ENCODE measurements at regions not wholly inside any gene's neighbourhood (a gene's known extent, or its start where the extent isn't known, plus 50 kb on each side); places are given as distances from the start of the nearest gene placed in this dataset.

- DNase-seq (ENCODE audit: low read depth) = no peak
Measured at GRCh38 chr2:153195342-153195741, 283.2 kb downstream of the RPRM start.

DNA sequence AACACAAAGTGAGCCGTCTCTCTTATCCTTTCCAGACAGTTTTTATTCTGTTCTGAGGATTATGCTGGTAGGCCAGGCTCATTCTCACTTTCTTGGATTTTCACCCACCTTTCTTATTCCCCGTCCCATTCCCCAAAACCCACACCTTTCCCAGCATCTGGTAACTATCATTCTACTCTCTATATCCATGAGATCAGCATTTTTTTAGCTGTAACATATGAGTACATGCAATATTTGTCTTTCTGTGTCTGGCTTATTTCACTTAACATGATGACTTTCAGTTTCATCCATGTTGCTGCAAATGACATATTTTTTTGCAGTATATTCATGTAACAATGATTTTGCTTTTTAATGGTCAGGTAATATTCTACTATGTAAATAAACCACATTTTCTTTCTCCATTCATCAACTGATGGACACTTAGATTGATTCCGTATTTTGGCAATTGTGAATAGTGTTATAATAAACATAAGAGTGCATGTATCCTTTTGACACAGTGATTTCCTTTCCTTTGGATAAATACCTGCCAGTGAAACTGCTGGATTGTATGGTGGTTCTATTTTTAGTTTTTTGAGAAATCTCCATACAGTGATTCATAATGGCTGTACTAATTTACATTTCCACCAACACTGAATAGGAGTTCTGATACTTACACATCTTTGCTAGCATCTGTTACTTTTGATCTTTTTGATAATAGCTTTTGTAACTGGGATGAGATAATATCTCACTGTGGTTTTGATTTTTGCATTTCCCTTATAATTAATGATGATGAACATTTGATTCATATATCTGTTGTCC lies 289.3 kb downstream of the RPRM start:
- DNase-seq (ENCODE audit: low read depth) = no peak

GRCh38 chr2:153179808-153180207 lies 298.8 kb downstream of the RPRM start:
- DNase-seq (ENCODE audit: low read depth) = no peak

DNA sequence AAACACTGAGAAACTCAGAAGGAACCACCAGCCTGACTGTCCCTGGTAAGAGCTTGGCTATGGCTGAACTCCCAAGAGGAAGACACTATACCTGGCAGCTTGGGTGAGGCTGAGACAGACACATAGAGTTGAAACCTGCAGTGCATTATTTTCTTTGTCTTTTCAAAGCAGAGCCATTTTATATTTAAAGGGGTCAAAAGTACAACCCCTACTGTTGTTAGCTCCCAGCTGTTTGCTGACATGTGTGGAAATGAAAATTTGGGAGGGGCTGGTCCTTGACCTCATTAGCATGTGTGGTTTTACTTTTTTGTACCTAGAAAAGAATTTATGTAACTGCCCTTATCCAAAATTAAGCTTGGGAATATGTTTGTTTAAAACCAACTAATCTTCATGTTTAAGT lies 309.0 kb downstream of the RPRM start:
- DNase-seq (ENCODE audit: low read depth) = no peak

- no peak for DNase-seq (ENCODE audit: low read depth)
Measured at GRCh38 chr2:153165021-153165420, 313.5 kb downstream of the RPRM start.

- no peak for DNase-seq (ENCODE audit: low read depth)
Measured at GRCh38 chr2:153163055-153163454, 315.5 kb downstream of the RPRM start.

DNA sequence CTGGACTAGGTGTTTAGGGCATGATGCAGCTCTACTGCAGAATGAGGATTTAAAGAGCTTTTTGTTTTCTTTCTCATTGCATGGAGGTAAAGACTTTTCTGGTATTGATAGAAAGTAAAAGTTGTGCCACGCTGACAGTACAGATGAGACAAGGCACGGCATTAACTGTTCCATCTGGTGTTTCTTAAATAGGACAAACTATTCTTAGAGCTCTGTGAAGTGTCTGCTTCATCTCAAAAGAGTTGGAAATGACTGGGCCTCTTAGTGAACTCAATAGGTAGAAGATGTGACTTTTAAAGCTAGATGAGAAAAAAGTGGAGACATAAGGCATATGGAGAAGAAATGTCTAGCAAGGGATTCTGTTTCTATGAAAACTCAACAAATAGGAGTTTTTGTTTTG lies 321.8 kb downstream of the RPRM start:
- no peak for DNase-seq (ENCODE audit: low read depth)

GRCh38 chr2:153152036-153152435 lies 326.5 kb downstream of the RPRM start:
- no peak for DNase-seq (ENCODE audit: low read depth)

DNA sequence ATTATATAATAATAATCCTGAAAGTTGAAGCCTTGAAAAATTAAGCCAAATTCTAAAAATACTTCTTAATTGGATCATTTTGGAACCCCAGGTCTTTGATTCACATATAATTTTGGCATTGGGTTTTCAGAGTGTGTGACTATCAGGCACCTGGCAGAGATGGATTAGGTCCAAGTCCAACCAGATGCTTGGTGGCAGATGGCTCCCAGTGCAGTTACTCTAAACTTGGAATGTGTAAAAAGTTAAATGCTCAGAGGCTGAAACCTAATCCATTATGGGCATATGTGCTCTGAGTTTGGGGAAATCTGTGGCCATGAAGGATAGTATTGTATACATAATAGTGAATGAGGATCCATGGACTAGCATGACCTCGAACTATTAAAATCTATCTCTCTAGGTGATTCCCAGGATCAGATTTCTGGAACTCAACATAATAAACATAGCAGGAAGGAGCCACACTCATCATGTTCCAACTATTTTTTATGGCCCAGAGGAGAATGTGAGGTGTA lies 333.0 kb downstream of the RPRM start:
- DNase-seq (ENCODE audit: low read depth) = no peak

DNA sequence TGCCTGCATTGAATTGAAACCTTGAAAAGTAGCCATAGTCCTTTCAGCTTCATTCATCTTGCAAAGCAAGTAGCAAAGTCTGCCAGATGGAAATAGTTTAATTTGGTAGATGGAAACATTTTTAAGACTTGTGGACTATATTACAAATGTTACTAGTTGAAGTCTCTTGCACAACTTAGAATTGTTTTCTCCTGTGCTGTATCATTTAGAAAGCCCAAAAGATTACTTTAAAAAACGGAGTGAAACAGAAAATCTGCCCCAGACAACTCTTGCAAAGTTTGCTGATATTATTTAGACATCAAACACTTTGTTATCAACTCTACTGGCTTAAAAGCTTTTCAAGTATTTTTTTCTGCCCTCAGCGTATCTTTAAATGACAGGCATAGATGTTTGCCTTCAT lies 335.0 kb downstream of the RPRM start:
- DNase-seq (ENCODE audit: low read depth) = no peak

- no peak for DNase-seq (ENCODE audit: low read depth)
Measured at GRCh38 chr2:153140498-153140897, 338.1 kb downstream of the RPRM start.

DNA sequence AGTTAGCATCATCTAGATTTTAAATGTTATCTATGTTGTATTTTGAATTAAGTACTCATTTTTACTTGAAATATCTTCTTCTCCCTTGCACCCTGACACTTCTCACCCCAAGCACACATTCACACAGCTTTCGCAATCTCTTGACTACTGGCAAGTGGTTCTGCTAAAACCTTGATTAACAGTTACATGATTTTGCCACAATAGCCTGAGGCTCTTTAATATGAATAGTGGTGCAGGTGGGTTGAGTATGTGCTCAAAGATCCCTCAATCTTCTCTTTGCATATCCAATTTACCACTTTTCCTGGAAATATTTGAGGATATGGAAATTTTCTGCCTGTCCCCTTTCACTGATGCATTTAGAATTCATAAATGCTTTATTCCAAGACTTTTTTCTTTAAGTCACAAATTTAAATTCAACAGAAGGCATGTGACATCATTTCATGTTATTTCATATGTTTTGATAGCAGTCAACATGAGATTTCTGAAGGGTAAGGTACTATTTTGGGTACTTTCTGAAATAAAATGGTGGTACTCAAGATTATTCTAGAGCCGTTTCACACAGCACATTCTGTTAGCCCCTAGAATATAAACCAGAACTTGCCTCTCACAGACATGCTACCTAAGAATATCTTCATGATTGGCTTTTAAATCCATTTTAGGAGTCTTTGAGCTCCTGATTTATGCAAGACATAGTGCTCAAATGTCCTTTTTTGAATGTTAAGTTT lies 339.7 kb downstream of the RPRM start:
- DNase-seq (ENCODE audit: low read depth) = no peak

- no peak for DNase-seq (ENCODE audit: low read depth)
Measured at GRCh38 chr2:153136216-153136615, 342.3 kb downstream of the RPRM start.

DNA sequence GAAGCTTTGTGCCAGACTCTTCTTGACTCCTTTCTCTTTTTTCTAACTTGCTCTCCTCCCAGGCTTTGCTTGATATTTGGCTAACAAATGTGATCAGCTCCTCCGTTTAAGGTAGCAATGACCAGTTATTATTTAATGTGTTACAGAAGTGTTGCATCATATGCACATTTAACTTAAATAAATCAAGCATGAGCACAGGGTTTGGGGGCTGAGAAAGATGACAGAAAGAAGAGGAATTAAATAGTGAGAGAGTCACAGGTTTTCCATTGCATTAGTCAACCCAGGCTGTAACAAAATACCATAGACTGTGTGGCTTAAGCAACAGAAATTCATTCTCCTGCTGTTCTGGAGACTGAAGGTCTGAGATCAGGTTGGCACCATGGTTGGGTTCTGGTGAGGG lies 343.8 kb downstream of the RPRM start:
- no peak for DNase-seq (ENCODE audit: low read depth)

GRCh38 chr2:153133716-153134115 lies 344.8 kb downstream of the RPRM start:
- DNase-seq (ENCODE audit: low read depth) = no peak

DNA sequence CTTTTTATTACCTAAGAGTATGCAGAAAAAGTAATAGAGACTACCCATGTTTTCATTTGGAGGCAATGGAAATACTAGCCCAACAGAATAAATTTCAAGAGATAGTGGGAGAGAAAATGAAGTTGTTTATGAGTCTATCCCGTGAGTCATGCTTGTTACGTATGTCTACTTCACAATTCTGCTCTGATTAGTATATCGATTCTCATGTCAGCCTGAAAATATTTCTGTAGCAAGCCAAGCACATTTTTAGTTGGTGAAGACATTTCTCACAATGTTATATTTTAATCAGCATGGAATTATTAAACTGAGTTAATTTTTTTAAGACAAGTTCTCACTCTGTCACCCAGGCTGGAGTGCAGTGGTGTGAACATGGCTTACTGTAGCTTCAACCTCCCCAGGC lies 346.1 kb downstream of the RPRM start:
- no peak for DNase-seq (ENCODE audit: low read depth)

- no peak for DNase-seq (ENCODE audit: low read depth)
Measured at GRCh38 chr2:153115141-153115540, 363.4 kb downstream of the RPRM start.

DNA sequence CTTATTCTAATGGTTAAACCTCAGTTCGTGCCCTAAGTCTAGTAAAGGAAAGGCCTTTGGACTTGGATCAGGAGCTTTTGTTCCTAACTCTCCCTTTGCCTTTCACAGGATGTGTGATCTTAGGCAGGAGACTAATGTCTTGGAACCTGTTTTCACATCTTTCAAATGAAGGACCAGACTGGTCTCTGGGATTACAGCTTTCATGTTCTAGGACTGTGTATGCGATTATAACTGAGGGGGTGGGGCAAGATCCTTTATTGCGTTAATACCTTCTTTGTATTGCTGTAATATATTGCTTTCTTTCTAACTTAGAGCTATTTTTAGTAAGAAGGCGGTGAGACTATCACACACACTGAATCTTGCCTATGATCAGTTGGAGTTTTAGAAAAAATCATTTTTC lies 368.1 kb downstream of the RPRM start:
- DNase-seq (ENCODE audit: low read depth) = no peak

- DNase-seq (ENCODE audit: low read depth) = no peak
Measured at GRCh38 chr2:153109793-153110192, 368.8 kb downstream of the RPRM start.

DNA sequence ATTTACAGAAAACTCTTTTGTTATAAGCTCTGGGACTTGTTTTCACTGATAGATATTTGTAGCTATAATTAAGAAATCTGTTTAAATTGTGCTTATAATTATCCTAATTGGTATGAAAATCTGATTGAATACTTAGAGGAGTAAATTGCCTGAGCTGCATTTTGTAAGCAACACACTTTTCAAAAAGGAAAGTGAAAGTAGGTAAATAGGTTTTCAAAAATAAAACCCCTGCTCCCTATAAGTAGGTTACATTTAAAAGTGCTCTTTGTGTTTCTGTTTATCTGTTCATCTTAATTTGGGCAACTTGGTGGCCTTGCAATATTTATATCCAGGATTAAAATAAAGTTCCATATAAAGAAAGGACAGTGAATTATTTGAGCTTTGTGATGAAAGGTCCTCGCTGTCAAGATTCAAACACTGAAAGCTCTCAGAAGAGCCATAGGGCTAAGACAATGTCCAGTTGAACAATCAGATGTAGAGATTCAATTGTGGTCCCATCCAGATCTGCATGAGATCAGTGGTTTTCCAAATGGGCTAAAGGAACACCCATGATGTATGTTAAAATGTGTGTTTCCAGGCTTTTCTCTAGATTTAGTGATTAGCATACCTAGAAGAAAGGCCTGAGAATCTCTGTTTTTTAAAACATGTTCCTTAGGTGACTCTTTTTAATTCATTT lies 371.6 kb downstream of the RPRM start:
- DNase-seq (ENCODE audit: low read depth) = no peak

DNA sequence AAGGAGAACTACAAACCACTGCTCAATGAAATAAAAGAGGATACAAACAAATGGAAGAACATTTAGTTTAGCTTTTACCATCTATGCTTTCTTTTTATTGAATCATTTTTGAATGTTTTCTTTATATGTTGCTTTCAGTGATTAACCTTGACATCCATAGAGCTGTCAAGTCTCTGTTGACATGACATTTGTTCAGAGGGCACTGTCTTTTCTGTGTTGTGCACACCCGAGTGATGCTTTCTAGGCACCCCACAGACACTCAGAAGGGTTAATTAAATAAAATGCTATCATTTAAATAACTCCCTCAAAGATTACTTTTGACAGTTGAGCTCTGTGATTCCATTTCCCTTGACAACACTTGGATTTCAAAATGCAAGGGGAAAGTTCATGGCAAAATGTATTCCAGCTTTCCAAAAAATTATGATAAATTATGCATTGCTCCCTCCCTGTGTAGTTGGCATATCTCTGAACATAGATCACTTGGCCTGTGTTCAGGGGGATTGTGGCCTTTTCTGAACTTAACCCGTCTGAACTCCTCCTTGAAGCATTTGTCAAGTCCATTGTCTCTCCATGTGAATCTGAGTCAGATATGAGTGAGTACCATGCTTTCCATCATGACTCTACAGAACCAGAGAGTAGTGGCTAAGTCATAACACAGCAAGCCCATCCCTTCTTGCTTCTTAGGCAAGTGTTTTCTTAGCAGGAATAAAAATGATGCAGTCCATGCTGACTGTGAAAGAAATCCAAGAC lies 372.6 kb downstream of the RPRM start:
- no peak for DNase-seq (ENCODE audit: low read depth)

DNA sequence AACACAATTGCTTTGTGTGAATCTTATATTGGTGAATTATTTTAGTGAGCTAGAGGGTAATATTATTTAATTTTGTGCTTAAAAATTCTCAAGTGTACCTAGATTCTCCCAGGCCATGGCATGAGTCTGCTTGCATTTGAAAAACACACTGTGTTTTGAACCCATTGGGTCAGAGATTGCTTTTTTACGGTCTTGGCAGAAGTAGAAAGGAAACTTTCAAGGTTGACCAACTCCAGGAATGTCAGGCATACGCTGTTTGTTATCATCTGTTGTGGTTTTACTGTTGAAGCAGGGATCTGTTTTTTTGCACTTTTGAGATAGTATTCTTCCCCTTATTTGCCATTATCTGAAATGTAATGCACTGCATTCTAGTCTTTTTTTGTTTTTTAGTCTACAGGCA lies 377.4 kb downstream of the RPRM start:
- peak; percentile 1 for DNase-seq (ENCODE audit: low read depth)
